ENCODE measurements at regions not wholly inside any gene's neighbourhood (a gene's known extent, or its start where the extent isn't known, plus 50 kb on each side); places are given as distances from the start of the nearest gene placed in this dataset.

DNA sequence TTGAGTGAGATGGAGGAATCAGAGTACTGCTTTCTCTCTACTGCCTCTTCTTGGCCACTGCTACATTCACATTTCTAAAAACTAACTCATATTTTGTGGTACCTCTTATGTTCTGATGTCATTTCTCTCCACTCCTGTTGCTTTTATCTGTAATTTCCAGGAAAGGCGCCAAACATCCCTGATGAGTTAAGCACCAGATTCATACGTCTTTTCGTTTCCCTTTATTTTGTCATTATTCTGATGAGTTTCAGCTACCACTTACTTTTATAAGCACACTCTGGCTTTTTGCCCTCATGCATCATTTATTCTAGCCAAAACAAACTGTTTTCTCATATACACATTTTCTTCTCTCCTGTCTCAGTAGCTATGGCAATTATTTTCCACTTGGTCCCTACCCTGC lies 680.0 kb downstream of the RNF144B start:
- DNase-seq (ENCODE audit: low read depth): no peak
- no peak overlapping the region for H3K4me3 ChIP-seq (ENCODE audit: low read depth, low read length)
- TF ChIP-seq, protein P1, sequence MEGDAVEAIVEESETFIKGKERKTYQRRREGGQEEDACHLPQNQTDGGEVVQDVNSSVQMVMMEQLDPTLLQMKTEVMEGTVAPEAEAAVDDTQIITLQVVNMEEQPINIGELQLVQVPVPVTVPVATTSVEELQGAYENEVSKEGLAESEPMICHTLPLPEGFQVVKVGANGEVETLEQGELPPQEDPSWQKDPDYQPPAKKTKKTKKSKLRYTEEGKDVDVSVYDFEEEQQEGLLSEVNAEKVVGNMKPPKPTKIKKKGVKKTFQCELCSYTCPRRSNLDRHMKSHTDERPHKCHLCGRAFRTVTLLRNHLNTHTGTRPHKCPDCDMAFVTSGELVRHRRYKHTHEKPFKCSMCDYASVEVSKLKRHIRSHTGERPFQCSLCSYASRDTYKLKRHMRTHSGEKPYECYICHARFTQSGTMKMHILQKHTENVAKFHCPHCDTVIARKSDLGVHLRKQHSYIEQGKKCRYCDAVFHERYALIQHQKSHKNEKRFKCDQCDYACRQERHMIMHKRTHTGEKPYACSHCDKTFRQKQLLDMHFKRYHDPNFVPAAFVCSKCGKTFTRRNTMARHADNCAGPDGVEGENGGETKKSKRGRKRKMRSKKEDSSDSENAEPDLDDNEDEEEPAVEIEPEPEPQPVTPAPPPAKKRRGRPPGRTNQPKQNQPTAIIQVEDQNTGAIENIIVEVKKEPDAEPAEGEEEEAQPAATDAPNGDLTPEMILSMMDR (IDR thresholded peaks at IDR 0.05; ENCODE audit: low read depth, low read length, missing control alignments): no peak

- no peak for DNase-seq (ENCODE audit: low read depth)
- TF ChIP-seq, protein P1 (IDR thresholded peaks at IDR 0.05; ENCODE audit: low read depth, low read length, missing control alignments): no peak
These were observed 683.4 kb downstream of the RNF144B start for GRCh38 chr6:19070520-19070919.

GRCh38 chr6:19083801-19084200 lies 696.7 kb downstream of the RNF144B start:
- TF ChIP-seq, protein P1 (IDR thresholded peaks at IDR 0.05; ENCODE audit: low read depth, low read length, missing control alignments): no peak
- no peak for DNase-seq (ENCODE audit: low read depth)
- H3K4me3 ChIP-seq (ENCODE audit: low read depth, low read length): no peak overlapping the region

More at GRCh38 chr6:19070520-19070919, 683.4 kb downstream of the RNF144B start:
- no peak overlapping the region for H3K4me3 ChIP-seq (ENCODE audit: low read depth, low read length)

DNA sequence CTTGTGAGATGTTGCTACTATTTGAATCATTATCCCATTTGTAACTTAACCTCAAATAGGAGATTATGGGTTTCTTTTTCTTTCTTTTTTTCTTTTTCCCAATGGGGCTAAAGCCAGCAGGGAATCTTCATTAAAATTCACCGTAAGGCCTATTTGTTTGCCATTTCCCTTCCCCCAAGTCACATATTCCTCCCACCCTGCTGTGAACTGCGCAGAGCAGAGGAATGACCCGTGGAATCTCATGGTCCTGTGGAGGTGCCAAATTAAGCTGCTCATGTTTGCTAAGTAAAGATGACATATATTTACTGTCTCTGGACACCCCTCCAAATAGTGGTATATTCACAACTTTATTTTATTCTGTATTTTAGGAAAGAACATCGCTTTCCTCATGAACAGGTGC lies 699.3 kb downstream of the RNF144B start:
- no peak overlapping the region for H3K4me3 ChIP-seq (ENCODE audit: low read depth, low read length)
- TF ChIP-seq, protein P1 (IDR thresholded peaks at IDR 0.05; ENCODE audit: low read depth, low read length, missing control alignments): no peak
- no peak for DNase-seq (ENCODE audit: low read depth)

DNA sequence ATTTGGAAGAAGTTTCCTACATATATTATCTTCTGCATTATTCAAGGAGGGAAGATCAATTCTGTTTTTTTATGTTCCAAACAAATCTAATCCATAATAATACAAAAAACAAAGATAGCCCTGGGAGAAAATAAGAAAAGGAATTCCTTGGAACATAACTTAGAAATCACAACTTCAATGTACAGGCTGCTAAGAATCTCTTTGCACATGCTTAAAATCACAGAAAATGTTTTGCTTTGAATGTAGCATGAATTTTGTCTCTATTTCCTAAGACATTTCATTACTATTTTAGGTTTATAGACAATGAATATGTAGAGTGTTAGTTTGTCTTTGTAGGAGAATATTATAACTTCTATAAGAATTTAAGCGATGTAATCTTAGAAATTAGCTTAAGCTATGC lies 700.1 kb downstream of the RNF144B start:
- TF ChIP-seq, protein P1 (IDR thresholded peaks at IDR 0.05; ENCODE audit: low read depth, low read length, missing control alignments): no peak
- no peak overlapping the region for H3K4me3 ChIP-seq (ENCODE audit: low read depth, low read length)
- DNase-seq (ENCODE audit: low read depth): no peak

GRCh38 chr6:19087897-19088296 lies 700.7 kb downstream of the RNF144B start:
- TF ChIP-seq, protein P1 (IDR thresholded peaks at IDR 0.05; ENCODE audit: low read depth, low read length, missing control alignments): no peak
- H3K4me3 ChIP-seq (ENCODE audit: low read depth, low read length): no peak overlapping the region
- DNase-seq (ENCODE audit: low read depth): no peak

DNA sequence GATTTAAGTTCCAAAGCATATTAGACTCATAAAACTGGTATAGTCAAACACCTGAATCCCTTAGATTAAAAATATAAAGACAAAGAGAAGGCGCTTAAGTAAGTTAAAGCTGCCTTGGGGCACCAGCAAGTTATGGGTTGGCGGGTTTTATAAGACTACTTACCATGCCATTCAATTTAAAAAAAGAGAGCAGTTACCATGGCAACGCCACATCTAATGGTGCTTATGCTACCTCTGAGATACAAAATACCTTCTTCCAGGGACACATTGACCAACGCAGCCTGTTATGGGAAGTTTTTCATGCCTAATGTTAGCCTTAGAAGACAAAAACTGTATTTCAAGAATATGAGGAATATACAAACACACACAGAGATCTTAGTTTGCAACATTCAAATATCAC lies 713.6 kb downstream of the RNF144B start:
- no peak overlapping the region for H3K4me3 ChIP-seq (ENCODE audit: low read depth, low read length)
- TF ChIP-seq, protein P1 (IDR thresholded peaks at IDR 0.05; ENCODE audit: low read depth, low read length, missing control alignments): no peak
- no peak for DNase-seq (ENCODE audit: low read depth)

Data from GM12864 (cell line).